A549 (cell line): ENCODE measurements at regions not wholly inside any gene's neighbourhood (a gene's known extent, or its start where the extent isn't known, plus 50 kb on each side); places are given as distances from the start of the nearest gene placed in this dataset.

Experiments used
- ATAC-seq, 2 experiments: fragments of 200-7000 bp in 1 of 2; fragments of >200 bp in 1 of 2; cut with Nextera tagmentation in 1 of 2; cut with Tn5 transposase in 1 of 2; 3 replicates each; pipeline versions ENCODE4 v1.8.0 to v1.9.1; 2018 to 2020; ENCODE audit warnings: mild to moderate bottlenecking in 1 of 2, moderate library complexity in 1 of 2
- CTCF ChIA-PET: fragments of 300-600 bp; sonication (Branson Sonifier 250); formaldehyde crosslinking; extraction: SDS; loops from one replicate; lab custom pipeline; 2021; ENCODE audit warnings: antibody characterized with exemption, inconsistent platforms; lab: Yijun Ruan, JAX
- POLR2A ChIA-PET: fragments of 350-600 bp; formaldehyde crosslinking; extraction: SDS; loops from one replicate; lab custom pipeline; 2021; ENCODE audit warnings: antibody characterized with exemption, inconsistent platforms; lab: Yijun Ruan, JAX
- DNase-seq, 2 experiments: peaks; one replicate each; pipeline versions ENCODE4 v3.0.0 to v3.0.0-alpha.2; 2011 to 2016; ENCODE audit warnings: low read depth in 1 of 2, low spot score in 1 of 2
- FAIRE-seq: peaks from 2 replicates; lab custom pipeline; 2011; peaks lifted over from hg19 to GRCh38; lab: Jason Lieb, UNC
- H3K27ac ChIP-seq, 2 experiments: fragments of >200 bp; sonication (Bioruptor Twin); formaldehyde crosslinking; 3 replicates each; pipeline ENCODE4 v1.5.1; 2016 to 2017
- H3K4me1 ChIP-seq: fragments of >200 bp; sonication (Bioruptor Twin); formaldehyde crosslinking; 3 replicates; pipeline ENCODE4 v1.6.1; 2016
- H3K4me2 ChIP-seq: fragments of >200 bp; sonication (Bioruptor Twin); formaldehyde crosslinking; 3 replicates; pipeline ENCODE4 v1.6.1; 2016
- H3K4me3 ChIP-seq: fragments of >200 bp; sonication (Bioruptor Twin); formaldehyde crosslinking; 3 replicates; pipeline ENCODE4 v1.5.1; 2016
- H3K9me3 ChIP-seq: fragments of >200 bp; sonication (Bioruptor Twin); formaldehyde crosslinking; 3 replicates; pipeline ENCODE4 v1.6.1; 2016
- BHLHE40 ChIP-seq: IDR thresholded peaks from 2 replicates; pipeline ENCODE4 v1.6.1; 2012; ENCODE audit warnings: low read depth, low read length, inconsistent platforms
- CHD2 ChIP-seq: fragments of 150-350 bp; IDR thresholded peaks from 2 replicates; pipeline ENCODE4 v1.6.1; 2014; ENCODE audit warnings: low read length; ENCODE audit not compliant: partially characterized antibody
- CHD4 ChIP-seq: fragments of 200-600 bp; sonication (generic); IDR thresholded peaks from 2 replicates; pipeline ENCODE4 v1.6.1; 2016; ENCODE audit warnings: antibody characterized with exemption, mild to moderate bottlenecking, borderline replicate concordance
- CTCF ChIP-seq: fragments of >200 bp; sonication (Bioruptor Twin); formaldehyde crosslinking; IDR thresholded peaks from 3 replicates; pipeline ENCODE4 v1.5.1; 2016
- E2F6 ChIP-seq: IDR thresholded peaks from 2 replicates; pipeline ENCODE4 v1.6.1; 2012; ENCODE audit warnings: low read depth, borderline replicate concordance
- EHF ChIP-seq: fragments of 250-450 bp; sonication (Bioruptor Pico); IDR thresholded peaks from 2 replicates; pipeline ENCODE4 v1.5.0; 2020; ENCODE audit warnings: mild to moderate bottlenecking
- EHMT2 ChIP-seq: fragments of 200-600 bp; sonication (generic); IDR thresholded peaks from 2 replicates; pipeline ENCODE4 v1.6.1; 2016; ENCODE audit warnings: antibody characterized with exemption, low read depth, mild to moderate bottlenecking, moderate library complexity
- ELK1 ChIP-seq: fragments of 150-350 bp; IDR thresholded peaks from 2 replicates; pipeline ENCODE4 v1.6.1; 2014; ENCODE audit warnings: low read depth, mild to moderate bottlenecking, low read length
- FOSB ChIP-seq: fragments of 250-450 bp; sonication (Bioruptor Pico); IDR thresholded peaks from 2 replicates; pipeline ENCODE4 v1.5.0; 2020; ENCODE audit warnings: mild to moderate bottlenecking, moderate library complexity
- FOSL2 ChIP-seq, 2 experiments: fragments of 450-650 bp in 1 of 2; fragments of >200 bp in 1 of 2; sonication (Bioruptor Twin) in 1 of 2; formaldehyde crosslinking; IDR thresholded peaks; 2 replicates each; pipeline versions ENCODE4 v1.5.0 to v1.6.1; 2016 to 2020; ENCODE audit warnings: mild to moderate bottlenecking in 1 of 2, moderate library complexity in 1 of 2
- HDAC2 ChIP-seq: fragments of 200-600 bp; sonication (generic); IDR thresholded peaks from 2 replicates; pipeline ENCODE4 v1.6.1; 2016
- HOXA7 ChIP-seq: fragments of 250-450 bp; sonication (Bioruptor Pico); IDR thresholded peaks from 2 replicates; pipeline ENCODE4 v1.5.0; 2020; ENCODE audit warnings: mild to moderate bottlenecking, moderate library complexity
- HOXB5 ChIP-seq: fragments of 250-450 bp; sonication (Bioruptor Pico); IDR thresholded peaks from 2 replicates; pipeline ENCODE4 v1.5.0; 2020; ENCODE audit warnings: mild to moderate bottlenecking, moderate library complexity
- JUN ChIP-seq, 2 experiments: fragments of >200 bp; sonication (Bioruptor Twin); formaldehyde crosslinking; IDR thresholded peaks; 2 replicates in 1 of 2; 3 replicates in 1 of 2; pipeline ENCODE4 v1.6.1; 2016 to 2017
- JUNB ChIP-seq: fragments of >200 bp; sonication (Bioruptor Twin); formaldehyde crosslinking; IDR thresholded peaks from 2 replicates; pipeline ENCODE4 v1.6.1; 2016
- KDM1A ChIP-seq: fragments of 200-600 bp; sonication (generic); IDR thresholded peaks from 2 replicates; pipeline ENCODE4 v1.6.1; 2016; ENCODE audit warnings: low read depth, mild to moderate bottlenecking
- MAZ ChIP-seq: fragments of 150-350 bp; IDR thresholded peaks from 2 replicates; pipeline ENCODE4 v1.6.1; 2014; ENCODE audit warnings: antibody characterized with exemption, low read depth, low read length, borderline replicate concordance
- MYC ChIP-seq: IDR thresholded peaks from 2 replicates; pipeline ENCODE4 v1.6.1; 2012; ENCODE audit warnings: mild to moderate bottlenecking, inconsistent platforms, low read length, improper control_type of control experiment, borderline replicate concordance
- PHF8 ChIP-seq: fragments of 200-600 bp; sonication (generic); IDR thresholded peaks from 2 replicates; pipeline ENCODE4 v1.6.1; 2016; ENCODE audit warnings: low read depth, mild to moderate bottlenecking, antibody characterized with exemption, moderate library complexity, borderline replicate concordance
- RCOR1 ChIP-seq: fragments of 150-350 bp; IDR thresholded peaks from 2 replicates; pipeline ENCODE4 v1.6.1; 2014; ENCODE audit warnings: antibody characterized with exemption, low read length, low read depth
- RFX5 ChIP-seq: fragments of 450-650 bp; IDR thresholded peaks from 2 replicates; pipeline ENCODE4 v1.7.1; 2014; ENCODE audit warnings: antibody characterized with exemption, mild to moderate bottlenecking, moderate library complexity
- RNF2 ChIP-seq: fragments of 200-600 bp; sonication (generic); IDR thresholded peaks from 2 replicates; pipeline ENCODE4 v1.6.1; 2016; ENCODE audit warnings: low read depth, mild to moderate bottlenecking, antibody characterized with exemption, moderate library complexity, borderline replicate concordance
- ZC3H11A ChIP-seq: fragments of 450-650 bp; IDR thresholded peaks from 2 replicates; pipeline ENCODE4 v1.6.1; 2014; ENCODE audit warnings: antibody characterized with exemption, mild to moderate bottlenecking
- ZFP36 ChIP-seq: fragments of 450-650 bp; IDR thresholded peaks from 2 replicates; pipeline ENCODE4 v1.6.1; 2014; ENCODE audit warnings: borderline replicate concordance; ENCODE audit not compliant: partially characterized antibody
- ZSCAN20 ChIP-seq: fragments of 250-450 bp; sonication (Bioruptor Pico); IDR thresholded peaks from 2 replicates; pipeline ENCODE4 v1.8.0; 2022; ENCODE audit warnings: mild to moderate bottlenecking, moderate library complexity
- WGBS: methylation state at CpG from one replicate; pipeline ENCODE4 v1.1.6; 2017; ENCODE audit errors: missing lambda C conversion rate; 5-methylcytosine and 5-hydroxymethylcytosine counted together
- TF ChIP-seq, protein P1 (sequence below): fragments of 200-600 bp; sonication (generic); IDR thresholded peaks from 2 replicates; pipeline ENCODE4 v1.6.1; 2016; ENCODE audit warnings: antibody characterized with exemption, mild to moderate bottlenecking, moderate library complexity

DNA sequence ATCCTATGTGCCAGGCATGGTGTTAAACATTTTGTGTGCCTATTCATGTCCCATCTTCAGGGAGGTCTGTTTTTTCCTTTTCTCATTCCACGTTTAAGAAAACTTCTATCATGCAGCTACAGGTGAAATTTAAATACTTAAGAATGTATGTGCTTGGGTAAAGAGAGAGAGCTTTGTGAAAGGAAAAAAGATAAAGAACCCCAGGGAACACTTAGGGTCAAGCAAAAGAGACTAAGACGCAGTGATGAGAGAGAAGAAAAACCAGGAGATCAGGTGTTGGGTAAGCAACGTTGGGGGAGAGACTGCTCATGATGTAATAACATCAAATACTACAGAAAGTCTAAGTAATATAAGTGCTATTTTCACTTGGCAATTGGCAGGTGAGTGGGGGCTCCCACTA lies 253.7 kb downstream of the GRXCR1 start:
- Histone ChIP-seq H3K27ac (no peak overlapping the region), H3K4me2 (no peak overlapping the region), H3K4me1 (no peaks in the 10 kb centered on the region), H3K9me3 (no peaks in the 10 kb centered on the region), H3K4me3 (no peak overlapping the region)
- no peak for FAIRE-seq
- ChIA-PET POLR2A (no interaction called here), CTCF (interaction anchor here (1.1 to 1.3 kb wide), 2 partner anchors 13 to 14 kb away, joined by 3 read pairs; no protein-coding TSS in a partner anchor)
- no peak for TF ChIP-seq HOXA7 (CRISPR knock-in tag)
- no peak for TF ChIP-seq EHMT2
- no peak for TF ChIP-seq ELK1
- no peak for TF ChIP-seq BHLHE40
- no peak for TF ChIP-seq MAZ
- TF ChIP-seq ZSCAN20 (CRISPR knock-in tag) = no peak
- TF ChIP-seq FOSL2 (IDR thresholded peaks at IDR 0.05) = no peak
- TF ChIP-seq FOSL2 (CRISPR knock-in tag; IDR thresholded peaks at IDR 0.05) = no peak
- no peak for TF ChIP-seq HOXB5
- TF ChIP-seq RFX5 = no peak
- TF ChIP-seq FOSB (CRISPR knock-in tag) = no peak
- TF ChIP-seq CHD2 = no peak
- no peak for TF ChIP-seq HDAC2
- TF ChIP-seq CTCF = no peak
- ATAC-seq = no peak
- 0% methylated on average over 3 of the region's 3 CpGs for WGBS
- no peak for DNase-seq

DNA sequence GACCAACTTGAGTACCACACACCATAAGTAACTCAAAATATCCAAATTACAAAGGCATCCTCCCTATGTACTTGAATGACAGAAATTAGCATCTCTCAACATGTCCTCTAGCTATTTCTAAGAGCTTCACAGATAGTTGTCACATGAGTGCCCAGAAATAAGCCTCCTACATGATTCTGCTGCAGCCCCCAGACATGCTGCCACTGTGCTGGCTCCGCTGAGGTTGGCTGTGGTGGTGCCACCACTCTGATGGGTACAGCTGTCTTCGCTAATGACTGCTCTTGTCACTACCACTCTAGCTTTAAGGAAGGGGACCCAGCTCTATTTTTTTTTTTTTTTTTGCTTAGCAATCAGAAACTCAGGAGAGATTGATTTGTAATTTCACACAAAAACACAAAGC lies 256.0 kb downstream of the GRXCR1 start:
- no peak for TF ChIP-seq ZFP36
- no peak for TF ChIP-seq KDM1A
- Histone ChIP-seq H3K4me2 (no peak overlapping the region), H3K4me1 (no peaks in the 10 kb centered on the region), H3K4me3 (no peak overlapping the region), H3K27ac (no peak overlapping the region), H3K9me3 (no peaks in the 10 kb centered on the region)
- 2% methylated on average over 2 of the region's 2 CpGs for WGBS
- FAIRE-seq (no peak), ATAC-seq (no peak), DNase-seq (no peak)
- ChIA-PET POLR2A (no interaction called here), CTCF (no interaction called here)

DNA sequence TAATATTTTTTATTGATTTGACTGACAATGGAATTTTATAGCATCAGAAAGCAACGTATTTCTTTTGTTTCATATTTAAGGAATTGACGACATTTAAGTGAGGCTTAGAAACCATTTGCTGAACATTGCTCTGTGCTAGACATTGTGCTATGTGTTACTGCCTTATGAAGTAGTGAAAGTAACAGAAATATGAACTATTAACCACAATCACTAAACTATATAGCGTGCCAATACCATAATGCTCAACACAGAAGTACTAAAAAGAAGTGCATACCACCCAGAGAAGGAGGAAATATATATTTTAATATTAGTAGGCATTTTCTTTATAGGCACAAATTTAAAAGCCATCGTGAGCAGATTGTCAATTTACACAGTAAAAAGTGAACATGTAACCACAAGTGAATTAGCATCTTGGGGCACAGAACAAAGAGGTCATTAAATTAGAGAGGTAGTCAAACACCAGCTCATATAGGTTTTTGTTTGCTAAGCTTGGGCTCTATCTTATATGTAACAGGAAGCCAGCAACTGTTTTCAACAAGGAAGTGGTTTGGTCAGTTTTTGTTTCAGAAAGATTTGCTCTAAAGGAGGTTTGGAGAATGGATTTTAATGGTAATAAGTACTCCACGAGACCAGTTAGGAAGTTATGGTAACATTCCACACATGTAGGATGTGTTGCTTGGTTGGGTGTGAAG lies 270.7 kb downstream of the GRXCR1 start:
- H3K4me3 ChIP-seq = no peak overlapping the region
- CTCF ChIA-PET = no interaction called here
- DNase-seq = no peak
- WGBS = 7% methylated on average over 5 of the region's 5 CpGs
- no peak overlapping the region for H3K4me2 ChIP-seq
- FAIRE-seq = no peak
- POLR2A ChIA-PET = no interaction called here
- no peaks in the 10 kb centered on the region for H3K9me3 ChIP-seq
- TF ChIP-seq CHD4 (no peak), EHF (CRISPR knock-in tag) (no peak), MYC (no peak), E2F6 (no peak), JUNB (no peak), RFX5 (no peak), EHMT2 (no peak), PHF8 (no peak), RCOR1 (no peak), ZC3H11A (no peak), RNF2 (no peak), JUN (IDR thresholded peaks at IDR 0.05) (no peak)
- TF ChIP-seq, protein P1, sequence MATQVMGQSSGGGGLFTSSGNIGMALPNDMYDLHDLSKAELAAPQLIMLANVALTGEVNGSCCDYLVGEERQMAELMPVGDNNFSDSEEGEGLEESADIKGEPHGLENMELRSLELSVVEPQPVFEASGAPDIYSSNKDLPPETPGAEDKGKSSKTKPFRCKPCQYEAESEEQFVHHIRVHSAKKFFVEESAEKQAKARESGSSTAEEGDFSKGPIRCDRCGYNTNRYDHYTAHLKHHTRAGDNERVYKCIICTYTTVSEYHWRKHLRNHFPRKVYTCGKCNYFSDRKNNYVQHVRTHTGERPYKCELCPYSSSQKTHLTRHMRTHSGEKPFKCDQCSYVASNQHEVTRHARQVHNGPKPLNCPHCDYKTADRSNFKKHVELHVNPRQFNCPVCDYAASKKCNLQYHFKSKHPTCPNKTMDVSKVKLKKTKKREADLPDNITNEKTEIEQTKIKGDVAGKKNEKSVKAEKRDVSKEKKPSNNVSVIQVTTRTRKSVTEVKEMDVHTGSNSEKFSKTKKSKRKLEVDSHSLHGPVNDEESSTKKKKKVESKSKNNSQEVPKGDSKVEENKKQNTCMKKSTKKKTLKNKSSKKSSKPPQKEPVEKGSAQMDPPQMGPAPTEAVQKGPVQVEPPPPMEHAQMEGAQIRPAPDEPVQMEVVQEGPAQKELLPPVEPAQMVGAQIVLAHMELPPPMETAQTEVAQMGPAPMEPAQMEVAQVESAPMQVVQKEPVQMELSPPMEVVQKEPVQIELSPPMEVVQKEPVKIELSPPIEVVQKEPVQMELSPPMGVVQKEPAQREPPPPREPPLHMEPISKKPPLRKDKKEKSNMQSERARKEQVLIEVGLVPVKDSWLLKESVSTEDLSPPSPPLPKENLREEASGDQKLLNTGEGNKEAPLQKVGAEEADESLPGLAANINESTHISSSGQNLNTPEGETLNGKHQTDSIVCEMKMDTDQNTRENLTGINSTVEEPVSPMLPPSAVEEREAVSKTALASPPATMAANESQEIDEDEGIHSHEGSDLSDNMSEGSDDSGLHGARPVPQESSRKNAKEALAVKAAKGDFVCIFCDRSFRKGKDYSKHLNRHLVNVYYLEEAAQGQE = no peak
- ATAC-seq = no peak
- H3K4me1 ChIP-seq = no peaks in the 10 kb centered on the region
- H3K27ac ChIP-seq = no peak overlapping the region
